Breast epithelium (tissue), 4 donors: ENCODE measurements at regions not wholly inside any gene's neighbourhood (a gene's known extent, or its start where the extent isn't known, plus 50 kb on each side); places are given as distances from the start of the nearest gene placed in this dataset.

Experiments used
- DNase-seq, 2 donors: peaks; one replicate each; pipeline ENCODE4 v3.0.0-alpha.2; 2019; ENCODE audit warnings: low spot score in 2 of 2
- H3K27ac ChIP-seq, 2 donors: fragments of 200-600 bp; sonication (generic) in 1 of 2; one replicate each; pipeline ENCODE4 v1.5.1; 2016 to 2019; ENCODE audit warnings: mild to moderate bottlenecking in 1 of 2
- H3K27me3 ChIP-seq, 2 donors: fragments of 200-600 bp; sonication (generic) in 1 of 2; one replicate each; pipeline versions ENCODE4 v1.5.1 to v1.6.0; 2017 to 2019; ENCODE audit warnings: control low read depth in 1 of 2, mild to moderate bottlenecking in 1 of 2
- H3K36me3 ChIP-seq: fragments of 200-600 bp; one replicate; pipeline ENCODE4 v1.5.1; 2019
- H3K4me1 ChIP-seq, 2 donors: fragments of 200-600 bp; sonication (generic); one replicate each; pipeline ENCODE4 v1.5.1; 2016 to 2019; ENCODE audit warnings: control low read depth in 1 of 2
- H3K4me3 ChIP-seq, 3 donors: fragments of 200-600 bp; sonication (generic); 1 replicate in 2 of 3; 2 replicates in 1 of 3; pipeline ENCODE4 v1.5.1; 2016 to 2019; ENCODE audit warnings: mild to moderate bottlenecking in 3 of 3, moderate library complexity in 2 of 3
- H3K9me3 ChIP-seq, 2 donors: fragments of 200-600 bp; sonication (generic) in 1 of 2; one replicate each; pipeline ENCODE4 v1.5.1; 2016 to 2019; ENCODE audit warnings: control low read depth in 1 of 2
- POLR2A ChIP-seq: fragments of 450-650 bp; IDR thresholded peaks from one replicate; pipeline ENCODE4 v1.6.1; 2016; ENCODE audit warnings: antibody characterized with exemption, mild to moderate bottlenecking, moderate library complexity
- POLR2AphosphoS5 ChIP-seq, 3 donors: sonication (generic); formaldehyde crosslinking; IDR thresholded peaks; one replicate each; pipeline ENCODE4 v1.6.1; 2017; ENCODE audit warnings: antibody characterized with exemption in 3 of 3
- intact Hi-C: fragments of 100-400 bp; cut with DNase I; formaldehyde crosslinking; loops from one replicate; pipeline ENCODE4 v1.15.1; 2023; ENCODE audit warnings: low total_unique reads
- TF ChIP-seq, protein P1 (sequence below), 3 donors: fragments of 450-650 bp; IDR thresholded peaks; one replicate each; pipeline ENCODE4 v1.5.1; 2016 to 2017; ENCODE audit warnings: antibody characterized with exemption in 3 of 3, mild to moderate bottlenecking in 3 of 3, moderate library complexity in 3 of 3

GRCh38 chr2:12805033-12805432, 88.3 kb downstream of the TRIB2 start:
- Histone ChIP-seq H3K27me3 (no peaks in the 10 kb centered on the region), H3K4me1 (no peaks in the 10 kb centered on the region), H3K4me3 (no peak overlapping the region), H3K9me3 (peaks cover 0 to 6% of the 10 kb centered on the region in 2 donors), H3K27ac (no peak overlapping the region), H3K36me3 (no peaks in the 10 kb centered on the region)
- TF ChIP-seq POLR2A (no peak), POLR2AphosphoS5 (IDR thresholded peaks at IDR 0.05) (no peak)
- TF ChIP-seq, protein P1, sequence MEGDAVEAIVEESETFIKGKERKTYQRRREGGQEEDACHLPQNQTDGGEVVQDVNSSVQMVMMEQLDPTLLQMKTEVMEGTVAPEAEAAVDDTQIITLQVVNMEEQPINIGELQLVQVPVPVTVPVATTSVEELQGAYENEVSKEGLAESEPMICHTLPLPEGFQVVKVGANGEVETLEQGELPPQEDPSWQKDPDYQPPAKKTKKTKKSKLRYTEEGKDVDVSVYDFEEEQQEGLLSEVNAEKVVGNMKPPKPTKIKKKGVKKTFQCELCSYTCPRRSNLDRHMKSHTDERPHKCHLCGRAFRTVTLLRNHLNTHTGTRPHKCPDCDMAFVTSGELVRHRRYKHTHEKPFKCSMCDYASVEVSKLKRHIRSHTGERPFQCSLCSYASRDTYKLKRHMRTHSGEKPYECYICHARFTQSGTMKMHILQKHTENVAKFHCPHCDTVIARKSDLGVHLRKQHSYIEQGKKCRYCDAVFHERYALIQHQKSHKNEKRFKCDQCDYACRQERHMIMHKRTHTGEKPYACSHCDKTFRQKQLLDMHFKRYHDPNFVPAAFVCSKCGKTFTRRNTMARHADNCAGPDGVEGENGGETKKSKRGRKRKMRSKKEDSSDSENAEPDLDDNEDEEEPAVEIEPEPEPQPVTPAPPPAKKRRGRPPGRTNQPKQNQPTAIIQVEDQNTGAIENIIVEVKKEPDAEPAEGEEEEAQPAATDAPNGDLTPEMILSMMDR (IDR thresholded peaks at IDR 0.05), result no peak
- intact Hi-C loops, result loop anchor here (5.0 kb wide), 1 partner anchor 563 kb away; no protein-coding TSS in a partner anchor
- no peak for DNase-seq

DNA sequence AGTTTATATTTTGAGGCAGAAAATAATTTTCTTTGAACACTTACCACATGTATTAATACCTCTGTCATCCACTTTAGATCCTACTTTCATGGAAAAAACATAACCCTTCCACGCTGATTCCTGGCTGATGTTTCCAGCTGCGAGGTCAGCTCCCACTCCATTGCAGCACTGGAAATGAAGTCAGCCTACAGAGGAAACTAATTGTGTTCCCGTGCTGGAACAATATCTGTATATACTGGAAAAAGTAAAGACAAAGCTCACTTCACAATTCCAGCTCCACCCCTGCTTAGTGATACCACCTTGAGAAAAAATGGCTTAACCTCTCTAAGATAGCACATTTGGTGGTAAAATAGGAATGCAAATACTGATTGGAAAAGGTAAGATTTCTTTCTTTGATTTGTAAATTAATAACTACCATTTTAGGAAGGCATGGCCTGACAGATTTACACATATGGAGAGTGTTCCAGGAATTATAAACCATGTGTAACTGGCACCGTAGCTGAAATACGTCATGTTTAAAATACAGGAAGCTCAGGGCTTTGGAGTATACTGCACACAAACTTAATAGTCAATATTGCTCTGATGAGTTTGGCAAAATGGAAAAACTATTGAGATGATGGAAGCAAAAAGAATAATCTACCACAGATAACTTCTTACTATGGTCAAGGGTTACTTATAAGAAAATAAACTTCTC, 90.0 kb downstream of the TRIB2 start:
- intact Hi-C loops, result loop anchor here (5.0 kb wide), 1 partner anchor 564 kb away; no protein-coding TSS in a partner anchor
- Histone ChIP-seq H3K27ac (peak overlapping the region in 1 of 2 donors; percentile 79), H3K4me1 (no peaks in the 10 kb centered on the region), H3K36me3 (no peaks in the 10 kb centered on the region), H3K9me3 (no peaks in the 10 kb centered on the region), H3K27me3 (no peaks in the 10 kb centered on the region), H3K4me3 (no peak overlapping the region)
- no peak for DNase-seq
- TF ChIP-seq POLR2A (no peak), POLR2AphosphoS5 (IDR thresholded peaks at IDR 0.05) (no peak)
- TF ChIP-seq, protein P1 (IDR thresholded peaks at IDR 0.05), result no peak

DNA sequence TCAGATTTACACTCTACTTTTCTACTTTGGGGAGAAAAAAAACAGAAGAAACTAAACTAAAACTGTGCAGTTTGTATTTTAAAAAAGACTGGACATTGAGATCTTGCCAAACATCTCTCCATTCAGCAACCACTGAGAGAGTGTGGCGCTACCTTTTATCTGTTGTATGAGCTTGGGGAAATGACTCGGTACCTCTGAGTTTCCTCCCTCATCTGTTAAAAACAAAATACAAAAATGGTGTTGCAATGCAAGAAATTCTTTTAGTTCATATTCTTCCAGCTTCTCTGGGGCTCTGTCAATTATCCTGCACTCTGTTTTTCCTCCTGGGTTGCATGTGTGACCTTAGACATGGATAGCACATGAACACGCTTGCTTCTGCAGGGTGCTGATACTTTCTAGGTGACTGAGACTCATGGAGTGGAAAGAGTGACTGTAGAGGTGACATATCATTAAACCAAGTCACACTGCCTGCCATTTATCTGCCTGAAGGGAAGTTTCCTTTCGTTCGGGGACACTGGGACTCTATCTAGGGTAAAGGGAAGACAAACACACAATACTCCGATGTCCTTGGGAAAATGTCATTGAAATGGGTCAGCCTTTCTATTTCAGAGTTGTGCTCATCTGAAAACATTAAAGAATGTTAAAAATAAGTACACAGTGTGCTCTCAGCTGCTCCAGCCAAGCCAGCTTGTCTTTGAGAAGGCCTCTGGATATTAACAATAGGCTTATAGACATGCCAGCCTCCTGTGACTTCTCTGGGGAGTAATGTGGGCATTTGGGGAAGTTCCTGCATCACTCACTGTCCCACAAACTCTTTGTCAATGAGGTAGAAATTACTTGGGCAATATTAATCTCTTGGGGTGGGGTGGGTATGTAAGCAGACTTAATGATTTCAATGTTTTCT, 91.4 kb downstream of the TRIB2 start:
- no peak overlapping the region for H3K4me3 ChIP-seq
- TF ChIP-seq POLR2A (no peak), POLR2AphosphoS5 (IDR thresholded peaks at IDR 0.05) (peak in 1 of 3 donors; percentile 46)
- TF ChIP-seq, protein P1 (IDR thresholded peaks at IDR 0.05), result no peak
- no peaks in the 10 kb centered on the region for H3K27me3 ChIP-seq
- no peaks in the 10 kb centered on the region for H3K9me3 ChIP-seq
- H3K27ac ChIP-seq, result peak overlapping the region in 1 of 2 donors; percentile 79
- no peaks in the 10 kb centered on the region for H3K36me3 ChIP-seq
- no peaks in the 10 kb centered on the region for H3K4me1 ChIP-seq
- intact Hi-C loops, result loop anchor here (5.0 kb wide), 1 partner anchor 566 kb away; no protein-coding TSS in a partner anchor
- DNase-seq, result no peak

- Histone ChIP-seq H3K4me3 (no peak overlapping the region), H3K36me3 (no peaks in the 10 kb centered on the region), H3K9me3 (no peaks in the 10 kb centered on the region), H3K27me3 (no peaks in the 10 kb centered on the region), H3K4me1 (no peaks in the 10 kb centered on the region), H3K27ac (peak overlapping the region in 1 of 2 donors; percentile 79)
- intact Hi-C loops, result loop anchor here (5.0 kb wide), 1 partner anchor 567 kb away; no protein-coding TSS in a partner anchor
- TF ChIP-seq POLR2AphosphoS5 (IDR thresholded peaks at IDR 0.05) (no peak), POLR2A (no peak)
- TF ChIP-seq, protein P1 (IDR thresholded peaks at IDR 0.05), result no peak
- DNase-seq, result no peak
Observed at GRCh38 chr2:12809526-12809925, 92.8 kb downstream of the TRIB2 start.
